Uterus (tissue), 3 donors: ENCODE measurements at regions not wholly inside any gene's neighbourhood (a gene's known extent, or its start where the extent isn't known, plus 50 kb on each side); places are given as distances from the start of the nearest gene placed in this dataset.

Source experiments
- DNase-seq, 2 donors: peaks; one replicate each; pipeline ENCODE4 v3.0.0-alpha.2; 2019 to 2020
- H3K27ac ChIP-seq, 2 donors: fragments of 200-600 bp; sonication (generic); 1 replicate in 1 of 2; 2 replicates in 1 of 2; pipeline ENCODE4 v1.5.1; 2016 to 2018
- H3K27me3 ChIP-seq, 2 donors: fragments of 200-600 bp; sonication (generic); one replicate each; pipeline ENCODE4 v1.5.1; 2018 to 2019; ENCODE audit warnings: control low read depth in 1 of 2
- H3K36me3 ChIP-seq, 2 donors: fragments of 200-600 bp; sonication (generic); one replicate each; pipeline ENCODE4 v1.5.1; 2019; ENCODE audit warnings: control low read depth in 1 of 2
- H3K4me1 ChIP-seq, 2 donors: fragments of 200-600 bp; sonication (generic); one replicate each; pipeline ENCODE4 v1.5.1; 2018 to 2019; ENCODE audit warnings: control low read depth in 1 of 2
- H3K4me3 ChIP-seq, 2 donors: fragments of 200-600 bp; sonication (generic); 1 replicate in 1 of 2; 2 replicates in 1 of 2; pipeline ENCODE4 v1.5.1; 2018 to 2019; ENCODE audit warnings: mild to moderate bottlenecking in 1 of 2
- H3K9me3 ChIP-seq, 2 donors: fragments of 200-600 bp; sonication (generic); one replicate each; pipeline ENCODE4 v1.5.1; 2019; ENCODE audit warnings: control low read depth in 1 of 2
- POLR2A ChIP-seq, 2 donors: fragments of 450-650 bp; IDR thresholded peaks; one replicate each; pipeline ENCODE4 v1.6.1; 2016; ENCODE audit warnings: antibody characterized with exemption in 2 of 2, mild to moderate bottlenecking in 1 of 2, moderate library complexity in 1 of 2
- intact Hi-C: fragments of 100-400 bp; cut with DNase I; formaldehyde crosslinking; loops from one replicate; pipeline ENCODE4 v1.15.1; 2023; ENCODE audit warnings: low total_unique reads
- TF ChIP-seq, protein P1 (sequence below), 4 experiments: fragments of 200-600 bp in 2 of 4; fragments of 450-650 bp in 2 of 4; sonication (generic) in 2 of 4; IDR thresholded peaks; one replicate each; pipeline ENCODE4 v1.5.1; 2016 to 2019; ENCODE audit warnings: antibody characterized with exemption in 4 of 4, mild to moderate bottlenecking in 2 of 4, moderate library complexity in 1 of 4
- donor health status: DM: yes; HTN: yes; CAD: no.

DNA sequence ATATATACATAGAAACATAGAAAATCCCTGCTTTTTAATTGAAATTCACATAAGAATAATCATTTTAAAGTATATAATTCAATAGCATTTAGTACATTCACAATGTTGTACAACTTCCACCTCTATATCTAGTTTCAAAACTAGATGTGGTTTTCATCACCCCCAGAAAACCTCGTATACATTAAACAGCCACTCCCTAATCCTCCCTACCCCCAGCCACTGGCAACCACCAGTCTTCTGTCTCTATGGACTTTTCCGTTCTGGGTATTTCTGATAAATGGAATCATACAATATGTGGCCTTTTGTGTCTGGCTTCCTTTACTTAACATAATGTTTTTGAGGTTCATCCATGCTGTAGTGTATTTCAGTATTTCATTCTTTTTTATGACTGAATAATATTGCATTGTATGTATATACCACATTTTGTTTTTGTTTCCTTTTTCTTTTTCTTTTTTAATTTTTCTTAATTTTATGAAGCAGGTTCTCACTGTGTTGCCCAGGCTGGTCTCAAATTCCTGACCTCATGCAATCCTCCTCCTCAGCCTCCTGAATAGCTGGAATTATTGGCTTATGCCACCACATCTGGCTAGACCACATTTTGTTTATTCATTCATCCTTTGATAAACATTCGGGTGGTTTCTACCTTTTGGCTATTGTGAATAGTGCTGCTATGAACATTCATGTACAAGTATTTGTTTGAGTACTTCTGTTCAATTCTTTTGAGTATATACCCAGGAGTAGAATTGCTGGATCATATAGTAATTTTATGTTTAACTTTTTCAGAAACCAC lies 50.6 kb upstream of the RNF152 start:
- no peak overlapping the region for H3K4me3 ChIP-seq
- H3K4me1 ChIP-seq: no peaks in the 10 kb centered on the region
- no peak for DNase-seq
- H3K27ac ChIP-seq: no peak overlapping the region
- H3K9me3 ChIP-seq: no peaks in the 10 kb centered on the region
- H3K27me3 ChIP-seq: no peaks in the 10 kb centered on the region
- H3K36me3 ChIP-seq: no peaks in the 10 kb centered on the region
- intact Hi-C loops: no loop called here
- TF ChIP-seq POLR2A (IDR thresholded peaks at IDR 0.05): no peak
- TF ChIP-seq, protein P1, sequence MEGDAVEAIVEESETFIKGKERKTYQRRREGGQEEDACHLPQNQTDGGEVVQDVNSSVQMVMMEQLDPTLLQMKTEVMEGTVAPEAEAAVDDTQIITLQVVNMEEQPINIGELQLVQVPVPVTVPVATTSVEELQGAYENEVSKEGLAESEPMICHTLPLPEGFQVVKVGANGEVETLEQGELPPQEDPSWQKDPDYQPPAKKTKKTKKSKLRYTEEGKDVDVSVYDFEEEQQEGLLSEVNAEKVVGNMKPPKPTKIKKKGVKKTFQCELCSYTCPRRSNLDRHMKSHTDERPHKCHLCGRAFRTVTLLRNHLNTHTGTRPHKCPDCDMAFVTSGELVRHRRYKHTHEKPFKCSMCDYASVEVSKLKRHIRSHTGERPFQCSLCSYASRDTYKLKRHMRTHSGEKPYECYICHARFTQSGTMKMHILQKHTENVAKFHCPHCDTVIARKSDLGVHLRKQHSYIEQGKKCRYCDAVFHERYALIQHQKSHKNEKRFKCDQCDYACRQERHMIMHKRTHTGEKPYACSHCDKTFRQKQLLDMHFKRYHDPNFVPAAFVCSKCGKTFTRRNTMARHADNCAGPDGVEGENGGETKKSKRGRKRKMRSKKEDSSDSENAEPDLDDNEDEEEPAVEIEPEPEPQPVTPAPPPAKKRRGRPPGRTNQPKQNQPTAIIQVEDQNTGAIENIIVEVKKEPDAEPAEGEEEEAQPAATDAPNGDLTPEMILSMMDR (IDR thresholded peaks at IDR 0.05): no peak
